GM12878 (cell line): ENCODE measurements at regions not wholly inside any gene's neighbourhood (a gene's known extent, or its start where the extent isn't known, plus 50 kb on each side); places are given as distances from the start of the nearest gene placed in this dataset.

Source experiments
- EZH2 ChIP-seq: IDR thresholded peaks from 2 replicates; pipeline ENCODE4 v1.6.1; 2012; ENCODE audit warnings: low read depth, mild to moderate bottlenecking, control low read depth, inconsistent platforms, low read length, borderline replicate concordance; ENCODE audit not compliant: control insufficient read depth
- JUNB ChIP-seq: IDR thresholded peaks from 2 replicates; pipeline ENCODE4 v1.6.1; 2016; ENCODE audit warnings: antibody characterized with exemption, mild to moderate bottlenecking
- POLR2A ChIP-seq: IDR thresholded peaks from 2 replicates; pipeline ENCODE4 v1.6.1; 2011; ENCODE audit warnings: low read depth, mild to moderate bottlenecking, low read length
- POLR2AphosphoS5 ChIP-seq: IDR thresholded peaks from 2 replicates; pipeline ENCODE4 v1.6.1; 2011; ENCODE audit warnings: mild to moderate bottlenecking, low read length, inconsistent platforms
- TF ChIP-seq, protein P1 (sequence below): IDR thresholded peaks from 2 replicates; pipeline ENCODE4 v1.6.1; 2011; ENCODE audit warnings: low read depth, mild to moderate bottlenecking, low read length, moderate library complexity, borderline replicate concordance; ENCODE audit errors: extremely low read depth
- TF ChIP-seq, protein P2 (sequence below), 3 experiments: IDR thresholded peaks in 2 of 3; conservative IDR thresholded peaks in 1 of 3; 2 replicates each; pipeline ENCODE4 v1.5.1; 2011; ENCODE audit warnings: low read depth in 3 of 3, low read length in 3 of 3, mild to moderate bottlenecking in 3 of 3, control low read depth in 2 of 3, moderate library complexity in 2 of 3, inconsistent platforms in 1 of 3, mixed read lengths in 1 of 3; ENCODE audit not compliant: control insufficient read depth in 2 of 3, insufficient read depth in 1 of 3; ENCODE audit errors: extremely low read depth in 1 of 3

- no peak for TF ChIP-seq POLR2A
- TF ChIP-seq, protein P1, sequence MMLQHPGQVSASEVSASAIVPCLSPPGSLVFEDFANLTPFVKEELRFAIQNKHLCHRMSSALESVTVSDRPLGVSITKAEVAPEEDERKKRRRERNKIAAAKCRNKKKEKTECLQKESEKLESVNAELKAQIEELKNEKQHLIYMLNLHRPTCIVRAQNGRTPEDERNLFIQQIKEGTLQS, result no peak
- no peak for TF ChIP-seq POLR2AphosphoS5
- TF ChIP-seq EZH2, result no peak
- TF ChIP-seq, protein P2, sequence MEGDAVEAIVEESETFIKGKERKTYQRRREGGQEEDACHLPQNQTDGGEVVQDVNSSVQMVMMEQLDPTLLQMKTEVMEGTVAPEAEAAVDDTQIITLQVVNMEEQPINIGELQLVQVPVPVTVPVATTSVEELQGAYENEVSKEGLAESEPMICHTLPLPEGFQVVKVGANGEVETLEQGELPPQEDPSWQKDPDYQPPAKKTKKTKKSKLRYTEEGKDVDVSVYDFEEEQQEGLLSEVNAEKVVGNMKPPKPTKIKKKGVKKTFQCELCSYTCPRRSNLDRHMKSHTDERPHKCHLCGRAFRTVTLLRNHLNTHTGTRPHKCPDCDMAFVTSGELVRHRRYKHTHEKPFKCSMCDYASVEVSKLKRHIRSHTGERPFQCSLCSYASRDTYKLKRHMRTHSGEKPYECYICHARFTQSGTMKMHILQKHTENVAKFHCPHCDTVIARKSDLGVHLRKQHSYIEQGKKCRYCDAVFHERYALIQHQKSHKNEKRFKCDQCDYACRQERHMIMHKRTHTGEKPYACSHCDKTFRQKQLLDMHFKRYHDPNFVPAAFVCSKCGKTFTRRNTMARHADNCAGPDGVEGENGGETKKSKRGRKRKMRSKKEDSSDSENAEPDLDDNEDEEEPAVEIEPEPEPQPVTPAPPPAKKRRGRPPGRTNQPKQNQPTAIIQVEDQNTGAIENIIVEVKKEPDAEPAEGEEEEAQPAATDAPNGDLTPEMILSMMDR (IDR thresholded peaks at IDR 0.05 in 2 of 3, conservative IDR thresholded peaks at IDR 0.05 in 1 of 3; ENCODE audit: control insufficient read depth in 2 of 3, extremely low read depth in 1 of 3, insufficient read depth in 1 of 3, low read depth in 3 of 3, low read length in 3 of 3), result no peak
- TF ChIP-seq JUNB, result no peak
Measured at GRCh38 chr4:12924728-12925320, 559.3 kb downstream of the RAB28 start.
